Neural cell (in vitro differentiated cells): ENCODE measurements at regions not wholly inside any gene's neighbourhood (a gene's known extent, or its start where the extent isn't known, plus 50 kb on each side); places are given as distances from the start of the nearest gene placed in this dataset.

Source experiments
- H2AFZ ChIP-seq: fragments of 200-600, 300-800 bp; sonication (generic), shearing (Covaris generic); 2 replicates; pipeline ENCODE4 v1.6.0; 2014; ENCODE audit warnings: low read depth, mild to moderate bottlenecking, antibody characterized with exemption, low read length, moderate library complexity
- H3F3A ChIP-seq: fragments of 200-600 bp; shearing (Covaris generic); 2 replicates; pipeline ENCODE4 v1.6.1; 2016; ENCODE audit warnings: mild to moderate bottlenecking, moderate library complexity, mixed read lengths, antibody characterized with exemption, low read length; ENCODE audit not compliant: insufficient read depth, poor library complexity, severe bottlenecking
- H3K27ac ChIP-seq: fragments of 200-600, 300-800 bp; sonication (generic), shearing (Covaris generic); 2 replicates; pipeline ENCODE4 v1.5.1; 2014; ENCODE audit warnings: mild to moderate bottlenecking, low read length, moderate library complexity
- H3K27me3 ChIP-seq: fragments of 300-800, 200-600 bp; sonication (generic), shearing (Covaris generic); 2 replicates; pipeline ENCODE4 v1.6.0; 2014; ENCODE audit warnings: mild to moderate bottlenecking, low read depth, low read length, moderate library complexity; ENCODE audit not compliant: insufficient read depth
- H3K36me3 ChIP-seq: fragments of 300-800, 200-600 bp; sonication (generic), shearing (Covaris generic); 2 replicates; pipeline ENCODE4 v1.5.1; 2014; ENCODE audit warnings: mild to moderate bottlenecking, antibody characterized with exemption, low read length, moderate library complexity; ENCODE audit not compliant: insufficient read depth
- H3K4me2 ChIP-seq: fragments of 300-800, 200-600 bp; sonication (generic), shearing (Covaris generic); 2 replicates; pipeline ENCODE4 v1.6.0; 2014; ENCODE audit warnings: mild to moderate bottlenecking, low read length
- H3K4me3 ChIP-seq: fragments of 300-800, 200-600 bp; sonication (generic), shearing (Covaris generic); 2 replicates; pipeline ENCODE4 v1.5.1; 2014; ENCODE audit warnings: mild to moderate bottlenecking, low read length, moderate library complexity
- H3K79me2 ChIP-seq: fragments of 200-600 bp; shearing (Covaris generic); replicated peaks from 2 replicates; pipeline ENCODE4 v1.6.0; 2014; ENCODE audit warnings: mild to moderate bottlenecking, low read length, moderate library complexity; ENCODE audit not compliant: insufficient read depth
- H3K9ac ChIP-seq: fragments of 300-800, 200-600 bp; sonication (generic), shearing (Covaris generic); 2 replicates; pipeline ENCODE4 v1.6.1; 2016; ENCODE audit warnings: mild to moderate bottlenecking, low read length, mixed read lengths
- H3K9me2 ChIP-seq: fragments of 200-600 bp; shearing (Covaris generic); 2 replicates; pipeline ENCODE4 v1.6.1; 2016; ENCODE audit warnings: mild to moderate bottlenecking, low read length, mixed read lengths; ENCODE audit not compliant: insufficient read depth
- H3K9me3 ChIP-seq: fragments of 200-600, 300-800 bp; sonication (generic), shearing (Covaris generic); 2 replicates; pipeline ENCODE4 v1.6.1; 2016; ENCODE audit warnings: mild to moderate bottlenecking, mixed run types, low read length, moderate library complexity, mixed read lengths
- H4K20me1 ChIP-seq: fragments of 200-600 bp; shearing (Covaris generic); 2 replicates; pipeline ENCODE4 v1.6.1; 2016; ENCODE audit warnings: mild to moderate bottlenecking, mixed run types; ENCODE audit not compliant: insufficient read depth
- CTCF ChIP-seq: fragments of 450-650 bp; IDR thresholded peaks from 2 replicates; pipeline ENCODE4 v1.5.1; 2014; ENCODE audit warnings: antibody characterized with exemption, mild to moderate bottlenecking, moderate library complexity; ENCODE audit not compliant: poor library complexity, severe bottlenecking
- EP300 ChIP-seq: fragments of 450-650 bp; conservative IDR thresholded peaks from 2 replicates; pipeline ENCODE4 v1.6.1; 2014; ENCODE audit warnings: antibody characterized with exemption, mild to moderate bottlenecking, moderate library complexity; ENCODE audit not compliant: poor library complexity, severe bottlenecking
- EZH2 ChIP-seq: fragments of 200-600, 300-800 bp; shearing (Covaris generic), sonication (generic); IDR thresholded peaks from 2 replicates; pipeline ENCODE4 v1.6.1; 2014; ENCODE audit warnings: antibody characterized with exemption, low read length, borderline replicate concordance, mild to moderate bottlenecking; ENCODE audit not compliant: insufficient read depth, poor library complexity, severe bottlenecking
- MXI1 ChIP-seq: fragments of 450-650 bp; conservative IDR thresholded peaks from 2 replicates; pipeline ENCODE4 v1.6.1; 2014; ENCODE audit warnings: antibody characterized with exemption, mild to moderate bottlenecking; ENCODE audit not compliant: poor library complexity, severe bottlenecking
- POLR2AphosphoS5 ChIP-seq: IDR thresholded peaks from 2 replicates; pipeline ENCODE4 v1.6.1; 2012
- RAD21 ChIP-seq: fragments of 450-650 bp; conservative IDR thresholded peaks from 2 replicates; pipeline ENCODE4 v1.6.1; 2014; ENCODE audit warnings: antibody characterized with exemption, mild to moderate bottlenecking, moderate library complexity
- REST ChIP-seq: IDR thresholded peaks from 2 replicates; pipeline ENCODE4 v1.6.1; 2012; ENCODE audit warnings: borderline replicate concordance
- SMC3 ChIP-seq: fragments of 450-650 bp; conservative IDR thresholded peaks from 2 replicates; pipeline ENCODE4 v1.6.1; 2014; ENCODE audit warnings: antibody characterized with exemption, mild to moderate bottlenecking, moderate library complexity; ENCODE audit not compliant: poor library complexity
- TAF1 ChIP-seq: IDR thresholded peaks from 2 replicates; pipeline ENCODE4 v1.6.1; 2012; ENCODE audit warnings: low read depth

DNA sequence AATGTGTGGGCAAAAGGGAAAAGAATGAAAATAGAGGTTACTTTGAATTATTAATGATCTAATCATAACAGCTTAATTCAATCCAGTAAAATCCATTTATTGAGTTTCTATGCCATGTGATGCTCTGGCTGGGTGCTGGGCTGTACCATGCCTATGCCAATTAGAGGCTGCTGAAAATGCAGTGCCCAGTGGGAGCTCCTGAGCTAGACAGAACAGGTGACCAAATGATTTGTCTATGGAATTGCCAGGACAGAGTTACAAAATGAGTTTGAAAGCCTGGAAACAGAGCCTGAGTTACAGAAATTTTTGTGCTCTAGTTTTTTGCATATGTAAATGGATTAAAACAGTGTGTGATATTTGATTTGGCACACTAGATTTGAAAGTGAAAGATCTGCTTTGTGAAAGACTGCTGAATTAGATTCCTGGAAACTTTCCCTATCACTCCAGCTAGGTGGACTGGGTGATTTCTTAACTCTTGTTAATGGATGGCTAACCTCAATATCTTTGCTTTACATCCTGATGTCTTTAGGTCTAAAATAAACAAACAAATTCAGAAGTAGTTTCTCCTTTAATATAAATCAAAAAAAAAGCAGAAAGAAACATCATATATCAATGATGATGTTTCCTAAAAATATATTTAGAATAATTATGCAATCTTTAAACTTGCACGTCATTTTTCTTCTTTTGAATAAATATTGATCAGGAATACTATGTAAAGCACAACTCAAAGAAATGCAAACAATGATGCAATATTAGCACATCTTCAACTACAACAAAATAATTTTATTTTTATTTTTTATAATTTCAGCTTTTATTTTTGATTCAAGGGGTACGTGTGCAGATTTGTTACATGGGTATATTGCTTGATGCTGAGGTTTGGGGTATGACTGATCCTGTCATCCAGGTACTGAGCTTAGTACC is 194.8 kb upstream of the FBXL7 start:
- Histone ChIP-seq H3K9me3 (no peaks in the 10 kb centered on the region), H3K27me3 (no peaks in the 10 kb centered on the region), H3F3A (no peaks in the 10 kb centered on the region), H3K4me3 (no peak overlapping the region), H3K79me2 (no peaks in the 10 kb centered on the region), H4K20me1 (no peaks in the 10 kb centered on the region), H3K27ac (no peak overlapping the region), H3K36me3 (no peaks in the 10 kb centered on the region), H3K4me2 (no peak overlapping the region), H3K9ac (no peak overlapping the region), H3K9me2 (no peaks in the 10 kb centered on the region), H2AFZ (no peak overlapping the region)
- TF ChIP-seq CTCF (no peak), POLR2AphosphoS5 (no peak), EZH2 (no peak), RAD21 (no peak), REST (no peak), SMC3 (no peak), TAF1 (no peak), EP300 (no peak), MXI1 (no peak)

GRCh38 chr5:15304066-15304731 is 195.8 kb upstream of the FBXL7 start:
- Histone ChIP-seq H3F3A (no peaks in the 10 kb centered on the region), H3K4me3 (no peak overlapping the region), H3K9ac (no peak overlapping the region), H4K20me1 (no peaks in the 10 kb centered on the region), H3K27me3 (no peaks in the 10 kb centered on the region), H3K27ac (no peak overlapping the region), H3K9me3 (no peaks in the 10 kb centered on the region), H3K4me2 (no peak overlapping the region), H3K9me2 (no peaks in the 10 kb centered on the region), H3K79me2 (no peaks in the 10 kb centered on the region), H3K36me3 (no peaks in the 10 kb centered on the region), H2AFZ (no peak overlapping the region)
- TF ChIP-seq REST (no peak), MXI1 (no peak), EZH2 (no peak), SMC3 (no peak), CTCF (no peak), EP300 (no peak), RAD21 (no peak), POLR2AphosphoS5 (no peak)
